Stimulated activated CD4-positive, alpha-beta T cell treated with anti-CD3 and anti-CD28 coated beads, Interleukin-12 subunit alpha, Interleukin-12 subunit beta, amount 100 ng/mL, for 48 hours (primary cell): ENCODE measurements at regions not wholly inside any gene's neighbourhood (a gene's known extent, or its start where the extent isn't known, plus 50 kb on each side); places are given as distances from the start of the nearest gene placed in this dataset.
"Not testable (repeated sequence)": the region's sequence is repeated elsewhere in the genome, so short reads cannot be mapped to it uniquely, and the experiment has no call there.

Experiments used
- DNase-seq, 3 donors: peaks; one replicate each; pipeline ENCODE4 v3.0.0-alpha.2; 2020; ENCODE audit warnings: low read depth in 2 of 3, low spot score in 1 of 3

GRCh38 chr6:8645212-8645611 is 209.9 kb upstream of the SLC35B3 start:
- no peak for DNase-seq

- no peak for DNase-seq
Measured at GRCh38 chr6:8644306-8644705, 209.0 kb upstream of the SLC35B3 start.

GRCh38 chr6:8642854-8643253 is 207.5 kb upstream of the SLC35B3 start:
- no peak for DNase-seq

GRCh38 chr6:8642131-8642530 is 206.8 kb upstream of the SLC35B3 start:
- no peak for DNase-seq

- DNase-seq = no peak
Measured at GRCh38 chr6:8639928-8640649, 204.7 kb upstream of the SLC35B3 start.

- no peak for DNase-seq
Measured at GRCh38 chr6:8637896-8638597, 202.7 kb upstream of the SLC35B3 start.

GRCh38 chr6:8633762-8634161 is 198.4 kb upstream of the SLC35B3 start:
- no peak for DNase-seq

- no peak for DNase-seq
Measured at GRCh38 chr6:8628736-8629135, 193.4 kb upstream of the SLC35B3 start.

- DNase-seq = no peak
Measured at GRCh38 chr6:8628063-8628462, 192.7 kb upstream of the SLC35B3 start.

- no peak for DNase-seq
Measured at GRCh38 chr6:8627085-8627861, 191.9 kb upstream of the SLC35B3 start.

GRCh38 chr6:8624665-8625064 is 189.3 kb upstream of the SLC35B3 start:
- DNase-seq = no peak

GRCh38 chr6:8623441-8623840 is 188.1 kb upstream of the SLC35B3 start:
- no peak for DNase-seq

- DNase-seq = no peak
Measured at GRCh38 chr6:8619853-8620252, 184.5 kb upstream of the SLC35B3 start.

GRCh38 chr6:8619408-8619807 is 184.1 kb upstream of the SLC35B3 start:
- DNase-seq = not testable (repeated sequence)

- DNase-seq = no peak
Measured at GRCh38 chr6:8608737-8609136, 173.4 kb upstream of the SLC35B3 start.

GRCh38 chr6:8589941-8590729 is 154.8 kb upstream of the SLC35B3 start:
- no peak for DNase-seq

GRCh38 chr6:8588176-8588575 is 152.8 kb upstream of the SLC35B3 start:
- no peak for DNase-seq

GRCh38 chr6:8583291-8583690 is 147.9 kb upstream of the SLC35B3 start:
- no peak for DNase-seq

- DNase-seq = no peak
Measured at GRCh38 chr6:8579372-8579771, 144.0 kb upstream of the SLC35B3 start.

- DNase-seq = no peak
Measured at GRCh38 chr6:8578006-8578405, 142.7 kb upstream of the SLC35B3 start.

- no peak for DNase-seq
Measured at GRCh38 chr6:8574749-8575468, 139.6 kb upstream of the SLC35B3 start.
